GM06990 (cell line): ENCODE measurements at regions not wholly inside any gene's neighbourhood (a gene's known extent, or its start where the extent isn't known, plus 50 kb on each side); places are given as distances from the start of the nearest gene placed in this dataset.
A peak's percentile ranks its signal among the peaks of the same experiment; 100 is the strongest.

Source experiments
- DNase-seq: peaks from one replicate; pipeline ENCODE4 v3.0.0-alpha.2; 2011; ENCODE audit not compliant: insufficient read length; ENCODE audit errors: extremely low read depth
- H3K27me3 ChIP-seq: replicated peaks from 2 replicates; pipeline ENCODE4 v1.6.0; 2011; ENCODE audit warnings: low read length; ENCODE audit not compliant: control insufficient read depth, insufficient read depth
- H3K36me3 ChIP-seq: 2 replicates; pipeline ENCODE4 v1.5.1; 2011; ENCODE audit warnings: low read length; ENCODE audit not compliant: control insufficient read depth, insufficient read depth
- H3K4me3 ChIP-seq: replicated peaks from 2 replicates; pipeline ENCODE4 v1.5.1; 2011; ENCODE audit warnings: low read depth, mild to moderate bottlenecking, control low read depth, low read length
- CTCF ChIP-seq: IDR thresholded peaks from 2 replicates; pipeline ENCODE4 v1.5.1; 2011; ENCODE audit warnings: low read length, control low read depth, mild to moderate bottlenecking, inconsistent platforms; ENCODE audit not compliant: insufficient read depth, poor library complexity, severe bottlenecking

- Histone ChIP-seq H3K4me3 (no peak overlapping the region), H3K27me3 (no peaks in the 10 kb centered on the region), H3K36me3 (no peaks in the 10 kb centered on the region)
- TF ChIP-seq CTCF: no peak
- no peak for DNase-seq
Measured at GRCh38 chr10:52688899-52689298, 83.7 kb downstream of the MBL2 start.

- no peak overlapping the region for H3K4me3 ChIP-seq
- DNase-seq: no peak
- H3K27me3 ChIP-seq: no peaks in the 10 kb centered on the region
- no peak for TF ChIP-seq CTCF
- H3K36me3 ChIP-seq: no peaks in the 10 kb centered on the region
Measured at GRCh38 chr10:52696232-52696631, 76.4 kb downstream of the MBL2 start.

GRCh38 chr10:52701647-52702046 lies 70.9 kb downstream of the MBL2 start:
- no peak for TF ChIP-seq CTCF
- Histone ChIP-seq H3K4me3 (no peak overlapping the region), H3K27me3 (no peaks in the 10 kb centered on the region), H3K36me3 (no peaks in the 10 kb centered on the region)
- no peak for DNase-seq

GRCh38 chr10:52703451-52703850 lies 69.1 kb downstream of the MBL2 start:
- no peaks in the 10 kb centered on the region for H3K27me3 ChIP-seq
- no peaks in the 10 kb centered on the region for H3K36me3 ChIP-seq
- TF ChIP-seq CTCF: no peak
- DNase-seq: no peak
- no peak overlapping the region for H3K4me3 ChIP-seq

- no peak overlapping the region for H3K4me3 ChIP-seq
- peak; percentile 13 for DNase-seq
- no peak for TF ChIP-seq CTCF
- no peaks in the 10 kb centered on the region for H3K36me3 ChIP-seq
- no peaks in the 10 kb centered on the region for H3K27me3 ChIP-seq
Measured at GRCh38 chr10:52703898-52704297, 68.7 kb downstream of the MBL2 start.

GRCh38 chr10:52706332-52707070 lies 66.1 kb downstream of the MBL2 start:
- no peak for DNase-seq
- no peak for TF ChIP-seq CTCF
- no peaks in the 10 kb centered on the region for H3K36me3 ChIP-seq

More at GRCh38 chr10:52706332-52707070, 66.1 kb downstream of the MBL2 start:
- Histone ChIP-seq H3K4me3 (no peak overlapping the region), H3K27me3 (no peaks in the 10 kb centered on the region)
